Fibroblast of lung (primary cell): ENCODE measurements at regions not wholly inside any gene's neighbourhood (a gene's known extent, or its start where the extent isn't known, plus 50 kb on each side); places are given as distances from the start of the nearest gene placed in this dataset.

Experiments used
- CTCF ChIP-seq, 2 donors: IDR thresholded peaks in 1 of 2; conservative IDR thresholded peaks in 1 of 2; 1 replicate in 1 of 2; 2 replicates in 1 of 2; pipeline ENCODE4 v1.5.1; 2011 to 2012; ENCODE audit warnings: low read length in 2 of 2, control low read depth in 1 of 2, inconsistent platforms in 1 of 2, low read depth in 1 of 2, mild to moderate bottlenecking in 1 of 2
- EZH2 ChIP-seq: IDR thresholded peaks from 2 replicates; pipeline ENCODE4 v1.5.1; 2012; ENCODE audit warnings: low read length, control low read depth, mild to moderate bottlenecking; ENCODE audit errors: missing control alignments

- TF ChIP-seq CTCF (conservative IDR thresholded peaks at IDR 0.05 in 1 of 2, IDR thresholded peaks at IDR 0.05 in 1 of 2; ENCODE audit: low read depth in 1 of 2, low read length in 2 of 2) = no peak
- no peak for TF ChIP-seq EZH2
Measured at GRCh38 chr13:59497621-59498247, 666.0 kb downstream of the DIAPH3 start.
